HepG2 (cell line): ENCODE measurements at regions not wholly inside any gene's neighbourhood (a gene's known extent, or its start where the extent isn't known, plus 50 kb on each side); places are given as distances from the start of the nearest gene placed in this dataset.

Experiments
- USF2 ChIP-seq, 2 experiments: sonication (generic) in 1 of 2; formaldehyde crosslinking in 1 of 2; IDR thresholded peaks; 2 replicates each; pipeline versions ENCODE4 v1.5.1 to v1.6.1; 2011 to 2020; ENCODE audit warnings: borderline replicate concordance in 1 of 2, low read depth in 1 of 2, low read length in 1 of 2, mild to moderate bottlenecking in 1 of 2, missing genetic modification reagents in 1 of 2, moderate library complexity in 1 of 2
- TF ChIP-seq, protein P1 (sequence below): sonication (generic); formaldehyde crosslinking; IDR thresholded peaks from 2 replicates; pipeline ENCODE4 v1.5.0; 2020; ENCODE audit warnings: mild to moderate bottlenecking, missing genetic modification reagents, moderate library complexity

DNA sequence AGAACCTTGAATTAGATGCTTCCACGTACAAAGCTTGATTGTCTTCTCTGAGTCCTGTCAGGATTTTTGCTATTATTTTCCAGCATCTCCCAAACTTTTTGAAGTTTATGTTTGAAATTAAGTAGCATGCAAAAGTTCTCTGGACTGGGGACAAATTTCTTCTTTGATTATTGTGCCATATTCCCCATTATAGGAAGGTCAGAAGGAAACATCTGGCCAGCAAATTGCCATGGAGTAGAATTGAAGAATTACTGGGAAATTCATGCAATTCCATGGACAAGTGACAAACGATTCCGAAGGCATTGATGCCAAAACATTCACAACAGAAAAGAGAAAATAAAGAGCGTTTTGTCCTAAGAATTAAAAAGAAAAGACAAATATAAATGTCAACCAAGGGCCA, 737.2 kb downstream of the CDH11 start:
- TF ChIP-seq USF2 (IDR thresholded peaks at IDR 0.05; ENCODE audit: low read depth, low read length) (no peak), USF2 (CRISPR knock-in tag; IDR thresholded peaks at IDR 0.05; ENCODE audit: borderline replicate concordance) (no peak)
- TF ChIP-seq, protein P1, sequence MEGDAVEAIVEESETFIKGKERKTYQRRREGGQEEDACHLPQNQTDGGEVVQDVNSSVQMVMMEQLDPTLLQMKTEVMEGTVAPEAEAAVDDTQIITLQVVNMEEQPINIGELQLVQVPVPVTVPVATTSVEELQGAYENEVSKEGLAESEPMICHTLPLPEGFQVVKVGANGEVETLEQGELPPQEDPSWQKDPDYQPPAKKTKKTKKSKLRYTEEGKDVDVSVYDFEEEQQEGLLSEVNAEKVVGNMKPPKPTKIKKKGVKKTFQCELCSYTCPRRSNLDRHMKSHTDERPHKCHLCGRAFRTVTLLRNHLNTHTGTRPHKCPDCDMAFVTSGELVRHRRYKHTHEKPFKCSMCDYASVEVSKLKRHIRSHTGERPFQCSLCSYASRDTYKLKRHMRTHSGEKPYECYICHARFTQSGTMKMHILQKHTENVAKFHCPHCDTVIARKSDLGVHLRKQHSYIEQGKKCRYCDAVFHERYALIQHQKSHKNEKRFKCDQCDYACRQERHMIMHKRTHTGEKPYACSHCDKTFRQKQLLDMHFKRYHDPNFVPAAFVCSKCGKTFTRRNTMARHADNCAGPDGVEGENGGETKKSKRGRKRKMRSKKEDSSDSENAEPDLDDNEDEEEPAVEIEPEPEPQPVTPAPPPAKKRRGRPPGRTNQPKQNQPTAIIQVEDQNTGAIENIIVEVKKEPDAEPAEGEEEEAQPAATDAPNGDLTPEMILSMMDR (CRISPR knock-in tag): no peak
